Loucy (cell line): ENCODE measurements at regions not wholly inside any gene's neighbourhood (a gene's known extent, or its start where the extent isn't known, plus 50 kb on each side); places are given as distances from the start of the nearest gene placed in this dataset.

ENCODE experiments used
- H2AFZ ChIP-seq: fragments of 200-600 bp; sonication (generic); 2 replicates; pipeline ENCODE4 v1.6.0; 2016; ENCODE audit warnings: antibody characterized with exemption, mild to moderate bottlenecking, low read length, moderate library complexity
- H3F3A ChIP-seq: fragments of 200-600 bp; 2 replicates; pipeline ENCODE4 v1.6.0; 2016; ENCODE audit warnings: antibody characterized with exemption, low read depth, mild to moderate bottlenecking
- H3K27me3 ChIP-seq: fragments of 200-600 bp; sonication (generic); 2 replicates; pipeline ENCODE4 v1.6.1; 2014; ENCODE audit warnings: low read length, mild to moderate bottlenecking; ENCODE audit not compliant: insufficient read depth, poor library complexity, severe bottlenecking
- H3K36me3 ChIP-seq: fragments of 200-600 bp; sonication (generic); 2 replicates; pipeline ENCODE4 v1.6.1; 2016; ENCODE audit warnings: low read length; ENCODE audit not compliant: insufficient read depth
- H3K4me1 ChIP-seq: fragments of 200-600 bp; sonication (generic); 2 replicates; pipeline ENCODE4 v1.5.1; 2014; ENCODE audit warnings: low read length, mild to moderate bottlenecking; ENCODE audit not compliant: insufficient read depth, poor library complexity, severe bottlenecking
- H3K4me2 ChIP-seq: fragments of 200-600 bp; sonication (generic); 2 replicates; pipeline ENCODE4 v1.6.0; 2014; ENCODE audit warnings: antibody characterized with exemption, low read length, low read depth, mild to moderate bottlenecking; ENCODE audit not compliant: poor library complexity, severe bottlenecking
- H3K4me3 ChIP-seq: fragments of 200-600 bp; sonication (generic); 2 replicates; pipeline ENCODE4 v1.5.1; 2014; ENCODE audit warnings: low read length, mild to moderate bottlenecking, mixed read lengths; ENCODE audit not compliant: poor library complexity, severe bottlenecking
- H3K79me2 ChIP-seq: fragments of 200-600 bp; sonication (generic); 2 replicates; pipeline ENCODE4 v1.6.1; 2014; ENCODE audit warnings: low read length; ENCODE audit not compliant: insufficient read depth
- H3K9ac ChIP-seq: fragments of 200-600 bp; sonication (generic); 2 replicates; pipeline ENCODE4 v1.6.0; 2014; ENCODE audit warnings: mild to moderate bottlenecking, low read depth, low read length, moderate library complexity; ENCODE audit not compliant: poor library complexity, severe bottlenecking
- H3K9me2 ChIP-seq: fragments of 200-600 bp; sonication (generic); replicated peaks from 2 replicates; pipeline ENCODE4 v1.6.1; 2016; ENCODE audit warnings: low read depth, low read length, mixed read lengths
- H3K9me3 ChIP-seq: fragments of 200-600 bp; sonication (generic); 2 replicates; pipeline ENCODE4 v1.6.1; 2014; ENCODE audit warnings: mild to moderate bottlenecking, antibody characterized with exemption, low read length, low read depth; ENCODE audit not compliant: insufficient read depth
- H4K20me1 ChIP-seq: fragments of 200-600 bp; sonication (generic); 2 replicates; pipeline ENCODE4 v1.6.0; 2014; ENCODE audit warnings: antibody characterized with exemption, low read length, mild to moderate bottlenecking; ENCODE audit not compliant: insufficient read depth, poor library complexity, severe bottlenecking
- CTCF ChIP-seq: fragments of 200-600 bp; sonication (generic); conservative IDR thresholded peaks from 2 replicates; pipeline ENCODE4 v1.5.1; 2014; ENCODE audit warnings: mild to moderate bottlenecking, antibody characterized with exemption, low read length
- EZH2phosphoT487 ChIP-seq: fragments of 200-600 bp; IDR thresholded peaks from 2 replicates; pipeline ENCODE4 v1.6.1; 2018; ENCODE audit warnings: antibody characterized with exemption, mild to moderate bottlenecking, moderate library complexity, borderline replicate concordance

GRCh38 chr2:180872255-180872654, 108.2 kb upstream of the UBE2E3 start:
- TF ChIP-seq CTCF (no peak), EZH2phosphoT487 (no peak)
- Histone ChIP-seq H3K9ac (no peak overlapping the region), H3K36me3 (no peaks in the 10 kb centered on the region), H3K9me3 (no peaks in the 10 kb centered on the region), H3K4me2 (no peak overlapping the region), H4K20me1 (no peaks in the 10 kb centered on the region), H2AFZ (no peak overlapping the region), H3K4me3 (no peak overlapping the region), H3K27me3 (no peaks in the 10 kb centered on the region), H3K9me2 (no peaks in the 10 kb centered on the region), H3K79me2 (no peaks in the 10 kb centered on the region), H3K4me1 (no peaks in the 10 kb centered on the region), H3F3A (no peaks in the 10 kb centered on the region)

- Histone ChIP-seq H3K4me2 (no peak overlapping the region), H3K27me3 (no peaks in the 10 kb centered on the region), H3K4me3 (no peak overlapping the region), H2AFZ (no peak overlapping the region), H3K79me2 (no peaks in the 10 kb centered on the region), H3F3A (no peaks in the 10 kb centered on the region), H4K20me1 (no peaks in the 10 kb centered on the region), H3K9me2 (no peaks in the 10 kb centered on the region), H3K36me3 (no peaks in the 10 kb centered on the region), H3K9ac (no peak overlapping the region), H3K9me3 (no peaks in the 10 kb centered on the region), H3K4me1 (no peaks in the 10 kb centered on the region)
- TF ChIP-seq EZH2phosphoT487, result no peak
- no peak for TF ChIP-seq CTCF
Observed at GRCh38 chr2:180871649-180872048, 108.8 kb upstream of the UBE2E3 start.

DNA sequence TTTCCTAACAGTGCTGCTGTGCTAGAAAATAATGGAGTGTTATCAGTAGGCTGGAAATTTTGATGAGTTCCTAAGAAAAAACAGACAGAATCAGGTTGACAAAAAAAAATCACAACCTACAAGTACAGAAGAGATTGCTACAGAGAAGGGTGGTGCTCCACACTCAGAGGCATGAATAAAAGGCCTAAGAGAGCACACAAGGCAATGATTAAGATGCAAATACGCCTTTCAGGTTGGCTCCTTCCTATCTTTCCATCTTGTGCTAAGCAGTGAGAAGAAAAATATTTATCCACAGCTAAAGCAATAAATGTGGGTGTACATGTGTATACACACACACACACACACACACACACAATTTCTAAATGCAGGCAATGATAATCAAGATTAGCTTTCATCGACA, 130.6 kb upstream of the UBE2E3 start:
- no peaks in the 10 kb centered on the region for H3K4me1 ChIP-seq
- H4K20me1 ChIP-seq, result no peaks in the 10 kb centered on the region
- no peaks in the 10 kb centered on the region for H3K79me2 ChIP-seq
- no peak overlapping the region for H3K9ac ChIP-seq
- H3F3A ChIP-seq, result no peaks in the 10 kb centered on the region
- TF ChIP-seq EZH2phosphoT487 (no peak), CTCF (no peak)
- no peaks in the 10 kb centered on the region for H3K9me3 ChIP-seq
- no peaks in the 10 kb centered on the region for H3K9me2 ChIP-seq
- H3K36me3 ChIP-seq, result no peaks in the 10 kb centered on the region
- H3K4me3 ChIP-seq, result no peak overlapping the region
- no peak overlapping the region for H2AFZ ChIP-seq
- no peaks in the 10 kb centered on the region for H3K27me3 ChIP-seq
- H3K4me2 ChIP-seq, result no peak overlapping the region
